HEK293 (cell line): ENCODE measurements at regions not wholly inside any gene's neighbourhood (a gene's known extent, or its start where the extent isn't known, plus 50 kb on each side); places are given as distances from the start of the nearest gene placed in this dataset.

Source experiments
- CTCF ChIA-PET: fragments of 350-600 bp; formaldehyde crosslinking; extraction: SDS; loops from one replicate; lab custom pipeline; 2021; ENCODE audit warnings: antibody characterized with exemption; lab: Yijun Ruan, JAX
- POLR2A ChIA-PET: fragments of 300-600 bp; formaldehyde crosslinking; extraction: SDS; loops from one replicate; lab custom pipeline; 2020; ENCODE audit warnings: antibody characterized with exemption, inconsistent platforms; lab: Yijun Ruan, JAX
- H3K27ac ChIP-seq: fragments of 200-500 bp; sonication (Bioruptor generic); 2 replicates; pipeline ENCODE4 v1.5.1; 2014; ENCODE audit warnings: low read depth, low read length, control low read depth, inconsistent platforms; ENCODE audit errors: extremely low read depth
- H3K36me3 ChIP-seq, 2 experiments: fragments of 200-500 bp in 1 of 2; sonication (Bioruptor generic) in 1 of 2; 1 replicate in 1 of 2; 2 replicates in 1 of 2; pipeline ENCODE4 v1.5.1; 2014 to 2017; ENCODE audit warnings: inconsistent platforms in 2 of 2, low read length in 2 of 2; ENCODE audit not compliant: control insufficient read depth in 2 of 2, insufficient read depth in 1 of 2
- H3K4me1 ChIP-seq: fragments of 200-500 bp; sonication (Bioruptor generic); 2 replicates; pipeline ENCODE4 v1.5.1; 2014; ENCODE audit warnings: mild to moderate bottlenecking, low read length, inconsistent platforms; ENCODE audit not compliant: control insufficient read depth, insufficient read depth
- H3K4me3 ChIP-seq: 2 replicates; pipeline ENCODE4 v1.5.1; 2011; ENCODE audit warnings: low read depth, mild to moderate bottlenecking, control low read depth, low read length, moderate library complexity
- H3K9me3 ChIP-seq: fragments of 200-500 bp; sonication (Bioruptor generic); 2 replicates; pipeline ENCODE4 v1.5.1; 2014; ENCODE audit warnings: low read depth, low read length, inconsistent platforms; ENCODE audit not compliant: control insufficient read depth, insufficient read depth
- GLI2 ChIP-seq: fragments of 450-650 bp; formaldehyde crosslinking; IDR thresholded peaks from 2 replicates; pipeline ENCODE4; 2017; ENCODE audit warnings: missing biosample characterization, missing genetic modification characterization, low read depth, borderline replicate concordance
- HIC1 ChIP-seq: fragments of 450-650 bp; formaldehyde crosslinking; IDR thresholded peaks from 2 replicates; pipeline ENCODE4 v1.5.1; 2016; ENCODE audit warnings: missing biosample characterization, missing genetic modification characterization
- OSR2 ChIP-seq: fragments of 450-650 bp; formaldehyde crosslinking; IDR thresholded peaks from 2 replicates; pipeline ENCODE4 v1.5.1; 2016; ENCODE audit warnings: missing biosample characterization, missing genetic modification characterization
- RBAK ChIP-seq: fragments of 450-650 bp; formaldehyde crosslinking; IDR thresholded peaks from 2 replicates; pipeline ENCODE4 v1.5.1; 2016; ENCODE audit warnings: missing biosample characterization, missing genetic modification characterization
- WT1 ChIP-seq: fragments of 450-650 bp; formaldehyde crosslinking; IDR thresholded peaks from 2 replicates; pipeline ENCODE4 v1.5.1; 2016; ENCODE audit warnings: missing biosample characterization, missing genetic modification characterization
- ZBTB10 ChIP-seq: fragments of 450-650 bp; formaldehyde crosslinking; IDR thresholded peaks from 2 replicates; pipeline ENCODE4 v1.5.1; 2016; ENCODE audit warnings: missing biosample characterization, missing genetic modification characterization
- ZBTB20 ChIP-seq: fragments of 450-650 bp; formaldehyde crosslinking; IDR thresholded peaks from 2 replicates; pipeline ENCODE4 v1.5.1; 2016; ENCODE audit warnings: missing biosample characterization, missing genetic modification characterization
- ZNF148 ChIP-seq: fragments of 450-650 bp; formaldehyde crosslinking; IDR thresholded peaks from 2 replicates; pipeline ENCODE4 v1.5.0; 2017; ENCODE audit warnings: missing biosample characterization, missing genetic modification characterization, borderline replicate concordance
- ZNF211 ChIP-seq: fragments of 450-650 bp; formaldehyde crosslinking; IDR thresholded peaks from 2 replicates; pipeline ENCODE4 v1.5.1; 2016; ENCODE audit warnings: low read depth, missing biosample characterization, missing genetic modification characterization
- ZNF266 ChIP-seq: fragments of 450-650 bp; formaldehyde crosslinking; IDR thresholded peaks from 2 replicates; pipeline ENCODE4 v1.5.1; 2016; ENCODE audit warnings: missing biosample characterization, missing genetic modification characterization, low read depth
- ZNF311 ChIP-seq: fragments of 450-650 bp; formaldehyde crosslinking; IDR thresholded peaks from 2 replicates; pipeline ENCODE4 v1.5.1; 2017; ENCODE audit warnings: missing biosample characterization, missing genetic modification characterization, borderline replicate concordance
- ZNF366 ChIP-seq: fragments of 450-650 bp; formaldehyde crosslinking; conservative IDR thresholded peaks from 2 replicates; pipeline ENCODE4 v1.5.1; 2016; ENCODE audit warnings: missing biosample characterization, missing genetic modification characterization
- ZNF548 ChIP-seq: fragments of 450-650 bp; formaldehyde crosslinking; IDR thresholded peaks from 2 replicates; pipeline ENCODE4 v1.5.1; 2016; ENCODE audit warnings: missing biosample characterization, missing genetic modification characterization
- ZNF571 ChIP-seq: fragments of 450-650 bp; formaldehyde crosslinking; IDR thresholded peaks from 2 replicates; pipeline ENCODE4 v1.5.0; 2017; ENCODE audit warnings: missing biosample characterization, missing genetic modification characterization
- ZNF645 ChIP-seq: fragments of 450-650 bp; formaldehyde crosslinking; IDR thresholded peaks from 2 replicates; pipeline ENCODE4; 2016; ENCODE audit warnings: missing biosample characterization, missing genetic modification characterization
- ZNF677 ChIP-seq: fragments of 450-650 bp; IDR thresholded peaks from 2 replicates; pipeline ENCODE4 v1.5.0; 2018; ENCODE audit warnings: missing biosample characterization, mild to moderate bottlenecking, missing genetic modification characterization, moderate library complexity
- ZNF704 ChIP-seq: fragments of 450-650 bp; formaldehyde crosslinking; IDR thresholded peaks from 2 replicates; pipeline ENCODE4 v1.5.1; 2016; ENCODE audit warnings: missing biosample characterization, missing genetic modification characterization
- ZNF791 ChIP-seq: fragments of 450-650 bp; formaldehyde crosslinking; IDR thresholded peaks from 2 replicates; pipeline ENCODE4 v1.5.1; 2016; ENCODE audit warnings: missing biosample characterization, missing genetic modification characterization
- ZSCAN30 ChIP-seq: fragments of 450-650 bp; IDR thresholded peaks from 2 replicates; pipeline ENCODE4 v1.5.1; 2018; ENCODE audit warnings: missing biosample characterization, mild to moderate bottlenecking, missing genetic modification characterization, moderate library complexity

GRCh38 chr3:6726811-6727210 lies 134.1 kb upstream of the GRM7 start (continued):
- TF ChIP-seq ZNF148 (no peak), GLI2 (tag by site-specific recombination) (no peak), ZNF571 (tag by site-specific recombination) (no peak)

GRCh38 chr3:6732807-6733206 lies 128.1 kb upstream of the GRM7 start:
- TF ChIP-seq ZSCAN30 (tag by site-specific recombination) = no peak
- TF ChIP-seq ZNF311 (tag by site-specific recombination) = no peak
- no peak for TF ChIP-seq ZNF645 (tag by site-specific recombination)
- TF ChIP-seq WT1 (tag by site-specific recombination) = no peak
- TF ChIP-seq ZNF791 (tag by site-specific recombination) = no peak
- TF ChIP-seq OSR2 (tag by site-specific recombination) = no peak
- TF ChIP-seq ZBTB20 (tag by site-specific recombination) = no peak
- no peak for TF ChIP-seq ZNF366 (tag by site-specific recombination)
- no peak for TF ChIP-seq ZNF211 (tag by site-specific recombination)
- TF ChIP-seq RBAK (tag by site-specific recombination) = no peak
- no peak for TF ChIP-seq ZNF704 (tag by site-specific recombination)
- no peak for TF ChIP-seq ZNF548
- TF ChIP-seq ZBTB10 (tag by site-specific recombination) = no peak
- no peak for TF ChIP-seq ZNF677
- no peak for TF ChIP-seq ZNF266
- TF ChIP-seq HIC1 (tag by site-specific recombination) = no peak
- H3K9me3 ChIP-seq = no peaks in the 10 kb centered on the region
- no peaks in the 10 kb centered on the region for H3K36me3 ChIP-seq
- H3K4me1 ChIP-seq = no peaks in the 10 kb centered on the region
- POLR2A ChIA-PET = no interaction called here
- CTCF ChIA-PET = no interaction called here
- no peak overlapping the region for H3K4me3 ChIP-seq
- no peak overlapping the region for H3K27ac ChIP-seq
